Epidermal melanocyte (primary cell): ENCODE measurements at regions not wholly inside any gene's neighbourhood (a gene's known extent, or its start where the extent isn't known, plus 50 kb on each side); places are given as distances from the start of the nearest gene placed in this dataset.
"Not testable (repeated sequence)": the region's sequence is repeated elsewhere in the genome, so short reads cannot be mapped to it uniquely, and the experiment has no call there.

ENCODE experiments used
- DNase-seq: peaks from one replicate; pipeline ENCODE4 v3.0.0; 2011; ENCODE audit warnings: low spot score; ENCODE audit not compliant: insufficient read length

DNA sequence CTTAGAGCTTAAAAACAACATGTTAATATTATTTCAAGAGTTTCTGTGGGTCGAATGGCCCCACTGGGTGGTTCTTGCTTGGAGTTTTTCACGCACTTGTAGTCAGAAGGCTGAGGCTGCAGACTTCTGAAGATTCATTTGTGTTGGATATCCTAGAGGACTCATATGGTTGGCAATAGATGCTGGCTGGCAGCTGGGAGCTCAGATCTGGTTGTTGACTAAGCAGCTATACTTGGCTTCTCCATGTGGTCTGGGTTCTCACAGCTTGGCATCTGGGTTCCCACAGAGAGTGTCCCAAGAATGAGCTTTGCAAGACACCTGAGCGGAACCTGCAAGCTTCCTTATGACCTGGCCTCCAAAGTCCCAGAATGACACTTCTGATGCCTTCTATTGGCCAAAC is 163.9 kb upstream of the ZC3H12C start:
- no peak for DNase-seq

DNA sequence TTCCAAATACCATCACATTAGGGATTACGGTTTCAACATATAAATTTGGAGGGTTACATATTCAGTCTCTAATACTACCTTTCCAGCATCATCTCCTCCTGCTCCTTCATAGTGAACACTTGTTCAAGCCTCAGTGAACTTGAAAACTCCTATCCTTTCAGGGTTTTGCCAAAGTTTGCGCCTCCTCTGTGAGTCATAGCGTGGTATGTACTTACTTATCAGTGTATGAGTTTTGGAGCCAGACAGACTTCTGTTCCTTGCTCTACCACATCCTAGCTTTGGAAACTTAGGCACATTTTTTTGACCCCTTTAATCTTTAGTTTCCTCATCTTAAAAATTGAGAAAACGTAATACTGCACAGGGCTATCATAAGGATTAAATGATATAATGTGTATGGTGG is 160.1 kb upstream of the ZC3H12C start:
- no peak for DNase-seq

DNA sequence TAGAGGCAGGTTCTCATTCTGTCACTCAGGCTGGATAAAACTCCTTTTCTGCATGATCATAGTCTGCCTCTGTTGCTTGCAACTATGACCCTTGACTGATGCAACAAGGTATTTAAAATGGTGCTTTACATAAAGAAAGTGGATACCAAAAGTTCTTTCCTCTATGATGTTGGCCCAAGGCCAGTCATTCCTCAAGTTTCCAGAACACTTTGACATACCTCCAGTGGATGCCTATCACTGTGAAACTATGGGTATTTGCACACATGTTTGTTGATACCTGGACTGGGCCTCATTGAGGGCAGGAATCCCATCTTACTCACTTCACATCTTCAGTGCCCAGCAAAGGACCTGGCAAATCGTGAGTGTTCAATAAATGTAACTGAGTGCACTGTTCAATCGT is 159.0 kb upstream of the ZC3H12C start:
- no peak for DNase-seq

DNA sequence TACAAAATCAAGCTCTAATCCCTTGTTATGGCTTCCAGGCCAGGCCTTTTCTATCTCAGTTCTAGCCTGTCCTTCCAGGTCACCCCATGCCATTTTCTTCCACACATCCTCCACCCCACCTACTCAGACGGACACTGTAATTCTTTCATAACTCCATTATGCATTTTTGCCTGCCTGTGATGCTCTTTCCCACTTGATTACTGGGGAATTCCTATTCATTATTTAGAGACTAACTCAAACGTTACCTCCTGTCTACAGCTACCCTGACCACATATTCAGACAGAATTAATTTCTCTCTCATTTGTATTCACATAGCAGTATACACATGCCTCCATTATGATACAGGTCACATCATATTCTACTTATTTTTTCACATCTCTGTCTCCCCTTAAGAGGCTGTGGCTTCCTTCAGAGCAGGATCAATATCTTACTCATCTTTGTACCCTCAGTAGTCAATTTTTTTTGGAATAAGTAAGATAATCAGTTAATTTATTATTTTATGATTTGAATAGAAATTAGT is 156.5 kb upstream of the ZC3H12C start:
- DNase-seq: no peak

DNA sequence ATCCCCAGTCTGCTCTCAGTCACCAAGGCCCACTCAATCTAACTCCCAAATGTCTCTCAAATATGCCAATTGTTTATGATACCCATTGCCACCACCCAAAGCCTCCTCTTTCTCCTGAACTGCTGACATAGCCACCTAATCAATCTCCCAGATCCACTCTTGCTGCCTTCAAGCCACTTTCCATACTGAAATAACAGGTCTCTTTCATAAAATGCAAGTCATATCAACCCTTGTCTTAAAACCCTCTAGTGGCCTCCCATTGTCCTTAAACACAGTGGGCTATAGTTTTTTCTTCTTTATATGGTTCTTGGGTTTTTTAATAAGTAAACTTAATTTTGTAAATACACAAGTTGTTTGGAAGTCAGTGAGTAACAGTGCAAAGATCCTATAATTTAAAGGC is 155.2 kb upstream of the ZC3H12C start:
- no peak for DNase-seq

DNA sequence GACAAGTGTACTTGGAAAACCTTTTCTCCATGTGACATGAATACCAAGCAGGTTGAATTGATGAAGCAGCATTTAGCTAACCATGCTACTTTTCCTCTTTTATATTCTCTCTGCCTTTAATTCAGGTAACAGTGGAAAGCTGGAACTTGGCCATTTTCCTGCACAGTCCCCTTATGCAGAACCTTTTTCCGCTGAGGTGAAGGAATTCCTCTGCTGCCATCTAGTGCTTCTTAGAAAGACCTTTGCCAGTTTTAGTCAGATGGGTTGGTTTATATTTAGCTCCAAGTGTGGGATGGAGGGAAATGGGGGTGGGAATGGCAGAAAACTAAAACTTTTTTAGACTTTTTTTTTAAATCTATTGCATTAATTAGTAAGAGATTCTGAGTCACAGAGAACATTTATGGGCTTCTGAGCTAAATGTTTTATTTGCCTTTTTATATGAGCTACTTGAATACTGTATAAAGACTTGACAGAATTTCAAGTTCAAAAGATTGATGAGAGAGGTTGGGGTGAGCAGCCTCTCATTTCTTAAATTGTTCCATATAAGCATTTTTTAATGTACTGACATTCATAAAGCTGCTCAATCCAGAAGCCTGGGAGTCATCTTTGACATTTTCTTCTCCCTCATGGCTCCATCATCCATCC is 153.9 kb upstream of the ZC3H12C start:
- DNase-seq: peak; percentile 67

DNA sequence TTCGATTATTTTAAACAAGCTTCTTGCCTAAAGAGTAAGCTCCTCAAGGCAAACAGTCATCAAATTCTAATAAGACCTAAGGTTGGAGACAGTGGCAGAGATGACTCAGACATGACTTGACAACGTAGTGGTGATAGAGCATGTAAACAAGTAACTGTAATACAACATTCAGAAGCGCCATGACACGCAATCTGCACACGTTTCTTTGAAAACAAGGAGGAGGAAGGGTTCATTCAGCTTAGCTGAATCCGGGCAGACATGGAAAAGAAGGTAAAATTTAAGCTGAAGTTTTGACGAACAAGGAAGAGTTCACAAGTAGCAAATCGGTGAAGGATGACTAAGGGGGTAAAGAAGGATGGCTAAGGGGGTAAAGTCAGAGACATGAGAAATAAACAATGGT is 152.4 kb upstream of the ZC3H12C start:
- no peak for DNase-seq

DNA sequence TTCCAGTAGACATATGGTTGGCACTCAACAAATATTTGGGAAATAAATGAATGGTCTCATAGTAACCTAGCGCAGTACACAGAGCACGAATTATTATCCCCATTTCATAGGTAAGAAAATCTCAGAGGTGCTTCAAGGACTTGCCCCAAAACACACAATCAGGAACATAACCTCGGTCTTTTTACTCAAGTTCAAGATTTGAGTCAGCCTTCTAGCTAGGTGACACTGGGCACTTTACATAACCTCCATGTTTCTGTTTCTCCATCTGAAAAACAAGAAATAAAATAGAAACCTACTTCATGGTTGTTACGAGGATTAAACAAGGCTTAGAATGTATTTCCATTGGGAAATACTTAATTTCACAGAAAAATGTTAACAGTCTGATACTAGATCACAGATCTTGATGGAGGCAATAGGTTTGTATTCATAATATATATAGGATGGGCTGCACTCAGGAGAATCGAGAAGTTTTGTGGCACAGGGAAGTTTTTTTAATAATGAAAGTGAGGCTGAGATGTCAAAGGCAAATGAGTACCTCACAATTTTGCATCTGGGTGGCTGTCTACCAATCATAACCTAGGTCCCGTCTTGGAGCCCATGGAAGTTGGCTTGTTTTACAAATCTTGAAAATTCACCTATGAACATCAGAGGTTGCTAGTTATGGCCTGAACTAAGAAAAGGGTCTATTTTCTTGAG is 147.4 kb upstream of the ZC3H12C start:
- no peak for DNase-seq

DNA sequence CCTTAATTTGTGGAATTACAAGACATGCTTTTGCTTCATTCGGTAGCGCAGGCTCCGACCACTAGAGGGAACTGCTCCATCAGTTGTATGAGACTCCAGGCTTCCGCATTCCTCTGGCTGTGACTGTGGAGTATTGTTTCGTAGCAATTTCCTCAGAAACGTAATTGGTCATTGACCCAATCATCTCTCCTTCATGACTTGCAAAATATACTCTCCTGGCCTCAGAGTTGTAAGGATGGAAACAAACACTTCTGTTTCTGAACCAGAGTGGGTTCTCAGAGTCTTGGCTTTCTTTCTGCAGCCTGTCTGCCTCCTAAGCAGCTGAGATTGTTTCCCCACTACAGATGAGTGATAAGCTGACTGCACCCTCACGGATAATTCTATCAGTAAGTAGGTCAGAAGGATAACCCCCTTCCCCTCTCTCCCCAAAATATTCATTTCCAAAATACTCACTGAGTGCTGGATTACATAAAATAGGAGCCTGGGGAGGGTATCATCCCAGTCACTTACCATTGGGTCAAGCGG is 146.8 kb upstream of the ZC3H12C start:
- peak; percentile 91 for DNase-seq

DNA sequence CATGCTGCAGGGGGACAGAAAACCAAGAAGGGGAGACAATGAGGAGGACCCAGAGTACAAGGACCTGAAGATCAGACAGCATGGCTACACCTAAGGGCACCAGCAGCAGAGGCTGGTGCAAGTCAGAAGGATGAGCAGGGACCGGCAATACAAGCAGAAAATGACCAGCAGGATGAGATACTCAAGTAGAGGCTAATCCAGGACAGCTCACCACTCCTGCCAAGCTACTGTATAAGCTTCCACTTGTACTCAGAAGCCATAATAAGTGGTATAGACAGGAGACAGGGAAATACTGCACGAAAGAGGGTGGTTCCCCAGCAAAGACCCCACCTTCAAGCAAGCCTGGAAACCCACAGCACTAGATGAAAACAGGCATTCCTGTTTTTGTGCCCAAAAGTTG is 138.7 kb upstream of the ZC3H12C start:
- no peak for DNase-seq

DNA sequence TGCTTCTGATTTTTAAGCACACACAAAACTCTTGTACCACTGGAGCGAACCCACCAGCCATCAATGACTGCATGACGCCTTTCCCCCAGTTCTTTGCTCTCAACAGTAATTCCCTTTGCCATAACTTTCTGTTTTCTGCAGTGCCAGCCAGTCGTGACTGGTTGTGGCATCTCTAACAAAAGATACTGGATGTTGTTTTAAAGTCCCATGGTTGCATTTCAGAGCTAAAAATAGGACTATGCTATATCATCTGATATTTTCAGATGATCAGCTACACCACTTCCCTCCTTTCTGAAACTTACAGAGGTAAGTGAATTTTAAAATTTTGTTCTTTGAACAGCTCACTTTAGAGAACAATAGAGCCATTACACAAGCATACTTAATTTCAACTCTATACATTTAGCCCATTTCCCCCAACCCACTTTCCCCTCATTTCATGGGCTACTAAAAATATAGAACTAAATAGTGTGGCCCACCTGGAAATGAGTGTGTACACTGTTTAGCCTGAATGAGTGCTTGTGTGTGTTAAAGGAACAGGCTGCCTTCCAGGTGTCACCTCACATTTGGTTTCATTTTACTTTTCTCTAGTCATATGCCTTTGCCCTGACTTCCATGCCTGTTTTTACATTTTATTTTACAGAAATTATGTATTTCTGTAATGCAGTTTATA is 136.9 kb upstream of the ZC3H12C start:
- DNase-seq: no peak

DNA sequence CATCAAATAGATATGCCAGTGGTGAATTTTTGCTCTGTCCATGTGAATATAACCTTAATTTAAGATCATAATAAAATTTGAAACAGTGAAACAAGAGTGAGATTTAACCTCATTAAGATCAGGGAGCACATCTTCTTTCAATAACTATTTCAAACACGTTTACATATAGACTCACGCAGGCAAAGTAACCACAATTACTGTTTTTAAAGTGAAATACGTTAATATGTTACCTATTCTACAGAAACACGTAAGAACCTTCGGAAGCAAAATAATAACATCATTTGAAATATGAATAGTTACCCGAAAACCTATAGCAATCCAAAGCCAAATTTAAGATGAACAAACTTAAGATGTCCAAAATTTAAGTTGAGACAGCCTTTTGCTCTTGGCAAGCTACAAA is 136.2 kb upstream of the ZC3H12C start:
- no peak for DNase-seq

DNA sequence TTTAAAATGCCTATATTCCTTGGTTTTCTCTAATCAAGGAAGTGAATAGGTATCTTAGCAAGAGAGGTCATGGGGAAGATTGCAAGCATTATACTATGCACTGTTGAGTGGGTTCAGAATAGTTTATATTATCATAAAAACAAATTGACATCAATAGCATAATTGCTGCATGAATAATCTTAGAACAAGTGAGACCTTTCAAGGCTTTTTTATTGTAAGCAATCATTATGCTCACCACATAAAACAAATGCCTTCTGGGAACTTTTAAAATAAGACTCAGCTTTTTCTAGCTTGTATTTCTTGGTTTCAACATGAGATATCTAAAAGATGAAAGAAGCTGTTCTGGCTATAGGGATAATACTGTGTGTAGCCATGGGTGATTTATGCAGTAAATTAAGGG is 135.6 kb upstream of the ZC3H12C start:
- no peak for DNase-seq

DNA sequence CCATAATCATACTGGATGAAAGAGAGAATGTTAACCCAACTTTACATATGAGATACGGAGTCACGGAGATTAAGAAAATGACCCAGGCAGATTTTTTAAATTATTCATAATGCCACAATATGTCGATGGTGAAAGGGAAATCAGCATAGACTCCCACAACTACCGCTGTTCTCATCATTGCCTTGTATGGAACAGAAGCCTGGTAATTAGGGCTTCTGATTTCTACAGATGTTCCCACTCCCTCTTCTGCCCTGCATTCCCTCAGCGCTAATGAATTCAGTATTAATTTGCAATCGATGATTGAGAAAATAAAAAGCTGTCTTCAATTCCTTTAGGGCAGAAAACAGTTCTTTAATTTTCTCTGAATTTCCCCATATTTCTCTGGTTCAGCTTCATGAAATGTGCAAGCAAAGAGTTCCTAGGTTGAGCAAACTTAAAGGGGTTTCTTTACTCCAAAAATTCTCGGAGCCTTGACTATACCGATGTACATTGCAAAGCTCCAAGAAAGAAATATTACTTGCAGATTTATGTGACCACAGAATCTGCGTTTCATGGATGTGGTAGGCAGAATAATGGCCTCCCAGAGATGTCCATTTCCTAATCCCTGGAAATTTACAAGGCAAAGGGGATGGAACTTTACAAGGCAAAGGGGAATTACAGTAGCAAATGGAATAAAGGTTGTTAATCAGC is 134.9 kb upstream of the ZC3H12C start:
- no peak for DNase-seq

DNA sequence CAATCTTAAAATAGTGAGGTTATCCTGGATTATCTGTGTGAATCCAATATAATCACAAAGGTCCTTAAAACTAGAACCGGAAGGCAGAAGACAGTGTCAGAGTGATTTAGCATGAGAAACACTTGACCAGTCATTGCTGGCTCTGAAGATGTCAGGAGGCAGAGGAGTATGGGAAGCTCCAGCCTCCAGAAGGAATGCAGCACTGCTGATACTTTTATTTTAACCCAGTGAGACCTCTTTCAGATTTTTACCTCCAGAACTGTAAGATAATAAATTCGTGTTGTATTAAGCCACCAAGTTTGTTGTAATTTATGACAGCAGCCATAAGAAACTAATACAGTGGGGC is 134.4 kb upstream of the ZC3H12C start:
- no peak for DNase-seq

DNA sequence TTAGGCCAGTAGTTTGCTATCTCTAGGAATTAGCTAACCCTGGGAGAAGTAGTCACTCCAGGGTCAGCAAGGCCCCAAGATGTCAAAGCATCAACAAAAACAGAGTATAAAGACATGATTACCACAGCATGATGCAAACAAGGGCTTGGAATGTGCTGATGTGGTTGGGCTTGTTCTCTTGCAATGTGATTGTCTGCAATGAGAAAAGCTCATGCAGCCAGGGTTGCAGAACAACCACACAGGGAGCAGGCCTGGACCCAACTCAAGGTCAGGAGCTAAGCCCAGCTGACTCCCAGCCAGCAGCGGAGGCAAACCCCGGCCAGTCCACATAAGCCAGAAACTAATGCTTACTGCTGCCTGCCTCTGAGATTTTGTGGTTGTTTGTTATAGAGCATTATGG is 132.4 kb upstream of the ZC3H12C start:
- no peak for DNase-seq

DNA sequence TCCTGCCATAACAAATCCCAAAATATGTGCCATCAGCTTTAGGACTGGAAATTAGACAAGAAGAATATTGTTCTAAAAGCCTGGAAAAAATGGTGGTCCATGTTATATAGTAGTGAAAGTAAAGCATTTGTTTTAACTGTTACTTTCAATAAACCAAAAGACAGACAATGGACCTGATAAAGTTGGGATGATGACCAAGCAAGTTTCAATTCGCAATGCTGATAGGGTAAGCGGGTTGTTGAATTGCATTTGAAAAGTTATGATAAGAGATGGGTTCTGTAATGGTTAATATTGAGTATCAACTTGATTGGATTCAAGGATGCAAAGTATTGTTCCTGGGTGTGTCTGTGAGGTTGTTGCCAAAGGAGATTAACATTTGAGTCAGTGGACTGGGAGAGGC is 131.9 kb upstream of the ZC3H12C start:
- DNase-seq: no peak

DNA sequence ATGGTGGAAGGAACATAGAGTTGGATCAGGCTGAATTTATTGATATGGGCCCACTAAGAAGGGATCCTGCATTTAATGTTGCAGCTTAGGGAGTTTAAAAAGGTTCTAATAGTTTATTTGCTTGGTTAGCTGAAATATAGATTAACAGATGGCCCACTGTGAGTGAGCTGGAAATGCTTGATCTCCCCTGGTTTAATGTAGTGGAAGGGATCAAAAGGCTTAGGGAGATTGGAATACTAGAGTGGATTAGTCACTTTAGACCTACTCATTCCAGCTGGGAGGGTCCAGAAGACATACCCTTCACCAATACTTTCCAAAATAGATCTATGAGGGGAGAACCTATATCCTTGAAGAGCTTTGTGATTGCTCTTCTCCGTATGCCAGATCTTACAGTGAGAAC is 130.1 kb upstream of the ZC3H12C start:
- no peak for DNase-seq

DNA sequence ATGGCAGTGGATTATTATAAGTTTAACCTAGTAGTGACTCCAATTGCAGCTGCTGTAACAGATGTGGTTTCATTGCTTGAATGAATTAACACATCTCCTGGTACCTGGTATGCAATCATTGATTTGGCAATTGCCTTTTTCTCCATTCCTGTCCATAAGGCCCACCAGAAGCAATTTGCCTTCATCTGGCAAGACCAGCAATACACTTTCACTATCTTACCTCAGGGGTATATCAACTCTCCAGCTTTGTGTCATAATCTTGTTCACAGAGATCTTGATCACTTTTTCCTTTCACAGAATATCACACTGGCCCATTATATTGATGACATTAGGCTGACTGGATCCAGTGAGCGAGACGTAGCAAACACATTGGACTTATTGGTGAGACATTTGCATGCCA is 128.7 kb upstream of the ZC3H12C start:
- DNase-seq: no peak

DNA sequence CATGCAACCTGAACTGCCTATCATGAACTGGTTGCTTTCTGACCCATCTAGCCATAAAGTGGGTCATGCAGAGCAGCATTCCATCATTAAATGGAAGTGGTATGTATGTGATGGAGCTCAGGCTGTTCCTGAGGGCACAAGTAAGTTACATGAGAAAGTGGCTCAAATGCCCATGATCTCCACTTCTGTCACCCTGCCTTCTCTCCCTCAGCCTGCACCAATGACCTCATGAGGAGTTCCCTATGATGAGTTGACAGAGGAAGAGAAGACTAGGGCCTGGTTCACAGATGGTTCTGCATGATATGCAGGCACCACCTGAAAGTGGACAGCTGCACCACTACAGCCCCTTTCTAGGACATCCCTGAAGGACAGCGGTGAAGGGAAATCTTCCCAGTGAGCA is 127.7 kb upstream of the ZC3H12C start:
- not testable (repeated sequence) for DNase-seq

DNA sequence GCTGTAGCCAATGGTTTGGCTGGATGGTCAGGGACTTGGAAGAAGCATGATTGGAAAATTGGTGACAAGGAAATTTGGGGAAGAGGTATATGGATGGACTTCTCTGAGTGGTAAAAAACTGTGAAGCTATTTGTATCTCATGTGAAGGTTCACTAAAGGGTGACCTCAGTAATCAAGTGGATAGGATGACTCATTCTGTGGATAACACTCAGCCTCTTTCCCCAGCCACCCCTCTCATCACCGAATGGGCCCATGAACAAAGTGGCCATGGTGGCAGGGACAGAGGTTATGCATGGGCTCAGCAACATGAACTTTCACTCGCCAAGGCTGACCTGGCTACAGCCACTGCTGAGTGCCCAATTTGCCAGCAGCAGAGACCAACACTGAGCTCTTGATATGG is 127.3 kb upstream of the ZC3H12C start:
- DNase-seq: not testable (repeated sequence)

DNA sequence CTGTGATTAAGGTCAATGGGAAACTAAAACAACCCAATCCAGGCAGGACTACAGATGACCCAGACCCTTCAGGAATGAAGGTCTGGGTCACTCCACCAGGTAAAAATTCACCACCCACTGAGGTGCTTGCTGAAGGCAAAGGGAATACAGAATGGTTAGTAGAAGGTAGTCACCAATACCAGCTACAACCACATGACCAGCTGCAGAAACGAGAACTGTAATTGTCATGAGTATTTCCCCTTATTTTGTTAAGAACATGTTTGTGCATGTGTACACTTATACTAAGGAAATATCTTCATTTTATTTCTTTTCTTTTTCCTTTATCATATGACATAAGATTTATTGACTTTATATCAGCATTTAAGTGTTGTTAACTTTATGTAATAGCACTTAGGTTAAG is 126.1 kb upstream of the ZC3H12C start:
- not testable (repeated sequence) for DNase-seq
